Esophagus muscularis mucosa (tissue), 4 donors: ENCODE measurements at regions not wholly inside any gene's neighbourhood (a gene's known extent, or its start where the extent isn't known, plus 50 kb on each side); places are given as distances from the start of the nearest gene placed in this dataset.

Experiments
- DNase-seq: peaks from one replicate; pipeline ENCODE4 v3.0.0-alpha.2; 2017; ENCODE audit errors: extremely low spot score
- H3K27ac ChIP-seq, 4 donors: fragments of 200-600 bp; sonication (generic); replicated peaks in 1 of 4; 1 replicate in 3 of 4; 2 replicates in 1 of 4; pipeline ENCODE4 v1.5.1; 2016 to 2019; ENCODE audit warnings: mild to moderate bottlenecking in 1 of 4
- H3K27me3 ChIP-seq, 4 donors: fragments of 200-600 bp; sonication (generic); one replicate each; pipeline versions ENCODE4 v1.5.1 to v1.6.0; 2016 to 2019
- H3K36me3 ChIP-seq, 4 donors: fragments of 200-600 bp; sonication (generic); one replicate each; pipeline ENCODE4 v1.5.1; 2016 to 2019
- H3K4me1 ChIP-seq, 4 donors: fragments of 200-600 bp; sonication (generic); one replicate each; pipeline ENCODE4 v1.5.1; 2016 to 2019
- H3K4me3 ChIP-seq, 4 donors: fragments of 200-600 bp; sonication (generic); 1 replicate in 2 of 4; 2 replicates in 2 of 4; pipeline ENCODE4 v1.5.1; 2016 to 2019; ENCODE audit warnings: mild to moderate bottlenecking in 4 of 4, moderate library complexity in 1 of 4
- H3K9me3 ChIP-seq, 4 donors: fragments of 200-600 bp; sonication (generic); 1 replicate in 3 of 4; 2 replicates in 1 of 4; pipeline ENCODE4 v1.5.1; 2016 to 2019
- CTCF ChIP-seq, 3 experiments: fragments of 200-600 bp in 2 of 3; fragments of 450-650 bp in 1 of 3; sonication (generic) in 2 of 3; IDR thresholded peaks; one replicate each; pipeline ENCODE4 v1.5.1; 2017 to 2019; ENCODE audit warnings: antibody characterized with exemption in 3 of 3, mild to moderate bottlenecking in 2 of 3, moderate library complexity in 1 of 3
- EP300 ChIP-seq: sonication (generic); formaldehyde crosslinking; IDR thresholded peaks from one replicate; pipeline ENCODE4 v1.6.1; 2017; ENCODE audit warnings: antibody characterized with exemption
- POLR2A ChIP-seq: fragments of 450-650 bp; IDR thresholded peaks from one replicate; pipeline ENCODE4 v1.6.1; 2017; ENCODE audit warnings: antibody characterized with exemption, moderate library complexity, mild to moderate bottlenecking, low read depth
- POLR2AphosphoS5 ChIP-seq, 2 donors: sonication (generic); formaldehyde crosslinking; IDR thresholded peaks; one replicate each; pipeline ENCODE4 v1.6.1; 2017; ENCODE audit warnings: antibody characterized with exemption in 2 of 2
- WGBS: methylation state at CpG from one replicate; pipeline ENCODE4 v1.1.5; 2018; 5-methylcytosine and 5-hydroxymethylcytosine counted together
- intact Hi-C: fragments of 100-400 bp; cut with DNase I; formaldehyde crosslinking; loops from one replicate; pipeline ENCODE4 v1.15.1; 2023

DNA sequence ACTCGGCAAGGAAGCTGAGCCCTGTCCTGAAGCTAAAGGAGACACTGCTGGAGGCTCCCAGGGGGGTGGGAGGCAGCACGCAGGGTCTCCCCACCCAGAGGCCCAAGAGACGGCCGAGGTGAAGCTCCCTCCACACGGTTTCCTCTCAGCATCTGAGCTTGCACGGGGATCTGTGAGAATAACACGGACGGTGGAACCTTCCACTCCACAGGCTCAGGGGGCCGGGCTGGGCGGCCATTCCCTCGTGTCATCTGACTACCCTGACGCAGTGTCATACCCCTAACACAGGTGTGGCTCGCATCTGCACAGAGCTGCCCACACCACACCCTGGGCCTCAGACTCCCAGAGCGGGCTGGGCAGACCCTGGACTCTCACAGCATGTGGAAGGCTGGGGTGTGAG, 409.7 kb downstream of the SHANK2 start:
- DNase-seq, result no peak
- TF ChIP-seq POLR2AphosphoS5 (IDR thresholded peaks at IDR 0.05) (no peak), POLR2A (no peak), CTCF (IDR thresholded peaks at IDR 0.05) (no peak), EP300 (no peak)
- H3K27me3 ChIP-seq, result no peaks in the 10 kb centered on the region
- H3K4me3 ChIP-seq, result no peak overlapping the region
- no peaks in the 10 kb centered on the region for H3K36me3 ChIP-seq
- H3K4me1 ChIP-seq, result no peaks in the 10 kb centered on the region
- WGBS, result 81% methylated on average over 4 of the region's 14 CpGs
- intact Hi-C loops, result no loop called here
- H3K9me3 ChIP-seq, result peaks cover 0 to 10% (median 4%) of the 10 kb centered on the region in 4 donors
- no peak overlapping the region for H3K27ac ChIP-seq

DNA sequence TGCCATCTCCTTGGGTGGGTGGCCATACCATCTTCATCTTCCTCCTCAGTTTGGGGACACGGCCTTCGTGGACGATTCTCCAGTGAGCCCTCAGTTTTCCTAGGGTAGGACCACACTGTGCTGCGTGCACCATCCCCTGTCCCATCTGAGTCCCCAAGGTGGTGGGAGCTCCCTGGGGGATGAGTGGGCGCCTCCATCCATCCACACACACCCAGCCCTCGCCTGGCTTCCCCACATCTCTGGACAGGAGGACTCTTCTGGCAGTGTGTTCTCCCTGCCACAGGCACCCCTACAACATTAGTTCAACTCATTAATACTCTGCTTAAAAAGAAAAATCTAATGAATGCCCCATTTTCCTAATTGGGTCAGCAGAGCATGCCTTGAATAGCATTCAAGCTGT, 408.5 kb downstream of the SHANK2 start:
- no peaks in the 10 kb centered on the region for H3K4me1 ChIP-seq
- H3K27me3 ChIP-seq, result no peaks in the 10 kb centered on the region
- DNase-seq, result no peak
- no peak overlapping the region for H3K4me3 ChIP-seq
- no peaks in the 10 kb centered on the region for H3K36me3 ChIP-seq
- intact Hi-C loops, result no loop called here
- H3K27ac ChIP-seq, result no peak overlapping the region
- WGBS, result 100% methylated on average over 4 of the region's 6 CpGs
- peaks cover 0 to under 1% (median 0%) of the 10 kb centered on the region in 4 donors for H3K9me3 ChIP-seq
- TF ChIP-seq POLR2A (no peak), EP300 (no peak), CTCF (IDR thresholded peaks at IDR 0.05) (no peak), POLR2AphosphoS5 (IDR thresholded peaks at IDR 0.05) (no peak)

- Histone ChIP-seq H3K9me3 (peaks cover 0 to 5% (median 0%) of the 10 kb centered on the region in 4 donors), H3K4me3 (no peak overlapping the region), H3K4me1 (no peaks in the 10 kb centered on the region), H3K27ac (no peak overlapping the region), H3K27me3 (no peaks in the 10 kb centered on the region), H3K36me3 (no peaks in the 10 kb centered on the region)
- TF ChIP-seq POLR2A (no peak), EP300 (no peak)
- WGBS, result 85% methylated on average over 13 of the region's 14 CpGs
- no peak for DNase-seq
- intact Hi-C loops, result no loop called here
These were observed 408.0 kb downstream of the SHANK2 start for GRCh38 chr11:70844387-70844786.

GRCh38 chr11:70845591-70846041, 406.8 kb downstream of the SHANK2 start:
- H3K4me3 ChIP-seq, result no peak overlapping the region
- intact Hi-C loops, result no loop called here
- no peak for DNase-seq
- peaks cover 0 to 15% (median 6%) of the 10 kb centered on the region in 4 donors for H3K9me3 ChIP-seq
- no peaks in the 10 kb centered on the region for H3K27me3 ChIP-seq
- no peak overlapping the region for H3K27ac ChIP-seq
- WGBS, result 62% methylated on average over 16 of the region's 16 CpGs
- no peaks in the 10 kb centered on the region for H3K36me3 ChIP-seq
- H3K4me1 ChIP-seq, result no peaks in the 10 kb centered on the region
- TF ChIP-seq CTCF (IDR thresholded peaks at IDR 0.05) (no peak), POLR2A (no peak)

- H3K27me3 ChIP-seq, result no peaks in the 10 kb centered on the region
- no peak overlapping the region for H3K27ac ChIP-seq
- no peak overlapping the region for H3K4me3 ChIP-seq
- intact Hi-C loops, result no loop called here
- 94% methylated on average over 16 of the region's 22 CpGs for WGBS
- TF ChIP-seq POLR2A, result no peak
- no peak for TF ChIP-seq CTCF (IDR thresholded peaks at IDR 0.05)
- no peak for TF ChIP-seq POLR2AphosphoS5 (IDR thresholded peaks at IDR 0.05)
- no peak for TF ChIP-seq EP300
- H3K9me3 ChIP-seq, result peaks cover 0 to 15% (median 8%) of the 10 kb centered on the region in 4 donors
- H3K36me3 ChIP-seq, result no peaks in the 10 kb centered on the region
- no peak for DNase-seq
- H3K4me1 ChIP-seq, result no peaks in the 10 kb centered on the region
These were observed 405.4 kb downstream of the SHANK2 start for GRCh38 chr11:70846781-70847655.
